ENCODE measurements at regions not wholly inside any gene's neighbourhood (a gene's known extent, or its start where the extent isn't known, plus 50 kb on each side); places are given as distances from the start of the nearest gene placed in this dataset.
A peak's percentile ranks its signal among the peaks of the same experiment; 100 is the strongest.

GRCh38 chr12:115233891-115234543 is 550.0 kb upstream of the TBX3 start:
- H2AK5ac ChIP-seq (ENCODE audit: low read length) = no peak overlapping the region
- H3K36me3 ChIP-seq (ENCODE audit: control insufficient read depth in 1 of 2, insufficient read depth in 2 of 2, low read length in 2 of 2) = no peaks in the 10 kb centered on the region
- H3K79me1 ChIP-seq (ENCODE audit: low read length) = peaks cover 3% of the 10 kb centered on the region
- H3K27me3 ChIP-seq (ENCODE audit: insufficient read depth, low read length) = no peaks in the 10 kb centered on the region
- no peak overlapping the region for H2BK120ac ChIP-seq (ENCODE audit: insufficient read depth, low read length, poor library complexity)
- peaks cover 2% of the 10 kb centered on the region for H3K79me2 ChIP-seq (ENCODE audit: control insufficient read depth, insufficient read depth, low read length, poor library complexity)
- H3K27ac ChIP-seq (ENCODE audit: low read depth, low read length) = no peak overlapping the region
- WGBS (ENCODE audit: extremely low coverage, insufficient coverage, insufficient read length) = no CpG with 5 or more reads among the region's 6 CpGs
- H2BK5ac ChIP-seq (ENCODE audit: low read depth, low read length, poor library complexity) = no peak overlapping the region
- no peak overlapping the region for H3K4me3 ChIP-seq (ENCODE audit: low read depth, low read length)
- H3K4me2 ChIP-seq (ENCODE audit: low read length) = no peak overlapping the region
- no peak overlapping the region for H2BK12ac ChIP-seq (ENCODE audit: low read length)
- H3K9ac ChIP-seq (ENCODE audit: low read length) = no peak overlapping the region
- no peak overlapping the region for H3K14ac ChIP-seq (ENCODE audit: low read length)
- H3K4me1 ChIP-seq (ENCODE audit: control insufficient read depth in 1 of 2, insufficient read depth in 2 of 2, low read length in 2 of 2) = peaks cover 3 to 13% of the 10 kb centered on the region in 2 experiments
- H4K12ac ChIP-seq (ENCODE audit: low read depth, low read length) = no peak overlapping the region
- H4K91ac ChIP-seq (ENCODE audit: low read depth, low read length) = no peak overlapping the region
- peak in 1 of 2 donors; percentile 48 for DNase-seq
- H3K23ac ChIP-seq (ENCODE audit: low read length) = no peak overlapping the region
- no peak overlapping the region for H2AFZ ChIP-seq (ENCODE audit: insufficient read depth, low read length, poor library complexity)
- no peaks in the 10 kb centered on the region for H3K9me3 ChIP-seq (ENCODE audit: insufficient read depth, low read depth, low read length)
- no peak overlapping the region for H3K18ac ChIP-seq (ENCODE audit: low read length)
- H4K8ac ChIP-seq (ENCODE audit: low read depth, low read length) = no peak overlapping the region
- no peak overlapping the region for H3K4ac ChIP-seq (ENCODE audit: low read depth, low read length)

GRCh38 chr12:115232455-115233156 is 548.6 kb upstream of the TBX3 start:
- no CpG with 5 or more reads among the region's 7 CpGs for WGBS (ENCODE audit: extremely low coverage, insufficient coverage, insufficient read length)
- no peaks in the 10 kb centered on the region for H3K9me3 ChIP-seq (ENCODE audit: insufficient read depth, low read depth, low read length)
- no peak overlapping the region for H3K18ac ChIP-seq (ENCODE audit: low read length)
- no peak overlapping the region for H2BK5ac ChIP-seq (ENCODE audit: low read depth, low read length, poor library complexity)
- peaks cover 3% of the 10 kb centered on the region for H3K79me1 ChIP-seq (ENCODE audit: low read length)
- no peak overlapping the region for H3K27ac ChIP-seq (ENCODE audit: low read depth, low read length)
- H2AFZ ChIP-seq (ENCODE audit: insufficient read depth, low read length, poor library complexity) = no peak overlapping the region
- H3K4ac ChIP-seq (ENCODE audit: low read depth, low read length) = peak overlapping the region; percentile 25
- no peak overlapping the region for H3K14ac ChIP-seq (ENCODE audit: low read length)
- peak overlapping the region; percentile 32 for H4K91ac ChIP-seq (ENCODE audit: low read depth, low read length)
- no peak overlapping the region for H2AK5ac ChIP-seq (ENCODE audit: low read length)
- H3K23ac ChIP-seq (ENCODE audit: low read length) = no peak overlapping the region
- H3K79me2 ChIP-seq (ENCODE audit: control insufficient read depth, insufficient read depth, low read length, poor library complexity) = peaks cover 2% of the 10 kb centered on the region
- H3K4me3 ChIP-seq (ENCODE audit: low read depth, low read length) = no peak overlapping the region
- peak; percentile 56 to 76 for DNase-seq
- H2BK12ac ChIP-seq (ENCODE audit: low read length) = peak overlapping the region; percentile 61
- no peak overlapping the region for H2BK120ac ChIP-seq (ENCODE audit: insufficient read depth, low read length, poor library complexity)
- no peak overlapping the region for H3K4me2 ChIP-seq (ENCODE audit: low read length)
- H3K9ac ChIP-seq (ENCODE audit: low read length) = no peak overlapping the region
- no peak overlapping the region for H4K12ac ChIP-seq (ENCODE audit: low read depth, low read length)
- H3K4me1 ChIP-seq (ENCODE audit: control insufficient read depth in 1 of 2, insufficient read depth in 2 of 2, low read length in 2 of 2) = peaks cover 3 to 13% of the 10 kb centered on the region in 2 experiments
- no peaks in the 10 kb centered on the region for H3K27me3 ChIP-seq (ENCODE audit: insufficient read depth, low read length)
- H4K8ac ChIP-seq (ENCODE audit: low read depth, low read length) = no peak overlapping the region
- H3K36me3 ChIP-seq (ENCODE audit: control insufficient read depth in 1 of 2, insufficient read depth in 2 of 2, low read length in 2 of 2) = no peaks in the 10 kb centered on the region

- Histone ChIP-seq H2BK5ac (ENCODE audit: low read depth, low read length, poor library complexity) (peak overlapping the region; percentile 14), H3K9me3 (ENCODE audit: insufficient read depth, low read depth, low read length) (no peaks in the 10 kb centered on the region), H3K79me2 (ENCODE audit: control insufficient read depth, insufficient read depth, low read length, poor library complexity) (peaks cover 2% of the 10 kb centered on the region), H3K9ac (ENCODE audit: low read length) (no peak overlapping the region), H3K18ac (ENCODE audit: low read length) (no peak overlapping the region), H4K8ac (ENCODE audit: low read depth, low read length) (no peak overlapping the region), H3K4ac (ENCODE audit: low read depth, low read length) (no peak overlapping the region), H3K4me1 (ENCODE audit: control insufficient read depth in 1 of 2, insufficient read depth in 2 of 2, low read length in 2 of 2) (peaks cover 7 to 16% of the 10 kb centered on the region in 2 experiments), H3K4me2 (ENCODE audit: low read length) (no peak overlapping the region), H3K4me3 (ENCODE audit: low read depth, low read length) (no peak overlapping the region), H3K36me3 (ENCODE audit: control insufficient read depth in 1 of 2, insufficient read depth in 2 of 2, low read length in 2 of 2) (no peaks in the 10 kb centered on the region), H4K91ac (ENCODE audit: low read depth, low read length) (peak overlapping the region; percentile 23), H3K23ac (ENCODE audit: low read length) (no peak overlapping the region), H2AFZ (ENCODE audit: insufficient read depth, low read length, poor library complexity) (no peak overlapping the region), H2BK120ac (ENCODE audit: insufficient read depth, low read length, poor library complexity) (no peak overlapping the region), H2BK12ac (ENCODE audit: low read length) (no peak overlapping the region), H3K79me1 (ENCODE audit: low read length) (peaks cover 3% of the 10 kb centered on the region), H4K12ac (ENCODE audit: low read depth, low read length) (no peak overlapping the region), H3K14ac (ENCODE audit: low read length) (peak overlapping the region; percentile 2), H3K27me3 (ENCODE audit: insufficient read depth, low read length) (no peaks in the 10 kb centered on the region), H2AK5ac (ENCODE audit: low read length) (no peak overlapping the region), H3K27ac (ENCODE audit: low read depth, low read length) (no peak overlapping the region)
- WGBS (ENCODE audit: extremely low coverage, insufficient coverage, insufficient read length) = no CpG with 5 or more reads among the region's 6 CpGs
- DNase-seq = no peak
Observed at GRCh38 chr12:115230606-115231005, 546.6 kb upstream of the TBX3 start.

- H2AFZ ChIP-seq (ENCODE audit: insufficient read depth, low read length, poor library complexity) = no peak overlapping the region
- no peaks in the 10 kb centered on the region for H3K27me3 ChIP-seq (ENCODE audit: insufficient read depth, low read length)
- no peak overlapping the region for H2AK5ac ChIP-seq (ENCODE audit: low read length)
- no peak overlapping the region for H3K4ac ChIP-seq (ENCODE audit: low read depth, low read length)
- no peaks in the 10 kb centered on the region for H3K36me3 ChIP-seq (ENCODE audit: control insufficient read depth in 1 of 2, insufficient read depth in 2 of 2, low read length in 2 of 2)
- no peak overlapping the region for H3K23ac ChIP-seq (ENCODE audit: low read length)
- peaks cover 7 to 16% of the 10 kb centered on the region in 2 experiments for H3K4me1 ChIP-seq (ENCODE audit: control insufficient read depth in 1 of 2, insufficient read depth in 2 of 2, low read length in 2 of 2)
- H3K9ac ChIP-seq (ENCODE audit: low read length) = no peak overlapping the region
- no peak overlapping the region for H3K14ac ChIP-seq (ENCODE audit: low read length)
- peak overlapping the region; percentile 32 for H4K91ac ChIP-seq (ENCODE audit: low read depth, low read length)
- no peak overlapping the region for H3K4me3 ChIP-seq (ENCODE audit: low read depth, low read length)
- DNase-seq = no peak
- H2BK120ac ChIP-seq (ENCODE audit: insufficient read depth, low read length, poor library complexity) = peak overlapping the region; percentile 17
- H2BK5ac ChIP-seq (ENCODE audit: low read depth, low read length, poor library complexity) = no peak overlapping the region
- H3K18ac ChIP-seq (ENCODE audit: low read length) = no peak overlapping the region
- peaks cover 3% of the 10 kb centered on the region for H3K79me1 ChIP-seq (ENCODE audit: low read length)
- H3K4me2 ChIP-seq (ENCODE audit: low read length) = no peak overlapping the region
- H3K27ac ChIP-seq (ENCODE audit: low read depth, low read length) = no peak overlapping the region
- peaks cover 2% of the 10 kb centered on the region for H3K79me2 ChIP-seq (ENCODE audit: control insufficient read depth, insufficient read depth, low read length, poor library complexity)
- no peak overlapping the region for H4K8ac ChIP-seq (ENCODE audit: low read depth, low read length)
- no CpG with 5 or more reads among the region's 4 CpGs for WGBS (ENCODE audit: extremely low coverage, insufficient coverage, insufficient read length)
- H2BK12ac ChIP-seq (ENCODE audit: low read length) = peak overlapping the region; percentile 6
- no peak overlapping the region for H4K12ac ChIP-seq (ENCODE audit: low read depth, low read length)
- H3K9me3 ChIP-seq (ENCODE audit: insufficient read depth, low read depth, low read length) = no peaks in the 10 kb centered on the region
Observed at GRCh38 chr12:115229517-115229916, 545.5 kb upstream of the TBX3 start.

Data from trophoblast cell (in vitro differentiated cells and primary cell).